ENCODE measurements at regions not wholly inside any gene's neighbourhood (a gene's known extent, or its start where the extent isn't known, plus 50 kb on each side); places are given as distances from the start of the nearest gene placed in this dataset.

GRCh38 chr3:22490747-22491146, 712.4 kb upstream of the UBE2E2 start:
- H4K20me1 ChIP-seq (ENCODE audit: low read depth, low read length), result no peaks in the 10 kb centered on the region
- H3K4me2 ChIP-seq (ENCODE audit: low read depth, low read length, poor library complexity, severe bottlenecking), result no peak overlapping the region
- no peaks in the 10 kb centered on the region for H3K27me3 ChIP-seq (ENCODE audit: low read length)
- no peak overlapping the region for H3K9ac ChIP-seq (ENCODE audit: low read length)
- H3K36me3 ChIP-seq (ENCODE audit: low read length), result no peaks in the 10 kb centered on the region
- no peaks in the 10 kb centered on the region for H3K9me2 ChIP-seq (replicated peaks; ENCODE audit: insufficient read depth, low read length)
- no peak overlapping the region for H3K4me3 ChIP-seq (ENCODE audit: insufficient read depth, low read length, poor library complexity, severe bottlenecking)
- no peaks in the 10 kb centered on the region for H3K9me3 ChIP-seq (ENCODE audit: insufficient read depth, low read length)
- H3F3A ChIP-seq (ENCODE audit: insufficient read depth), result no peaks in the 10 kb centered on the region
- H3K79me2 ChIP-seq (ENCODE audit: insufficient read depth, low read length), result no peaks in the 10 kb centered on the region
- TF ChIP-seq EZH2phosphoT487 (conservative IDR thresholded peaks at IDR 0.05; ENCODE audit: low read length) (no peak), CTCF (IDR thresholded peaks at IDR 0.05; ENCODE audit: insufficient read depth, low read length, poor library complexity, severe bottlenecking) (no peak)
- no peak overlapping the region for H2AFZ ChIP-seq (ENCODE audit: low read depth, low read length, severe bottlenecking)
- no peak overlapping the region for H3K27ac ChIP-seq (ENCODE audit: low read depth, low read length)

GRCh38 chr3:22491344-22491743, 711.8 kb upstream of the UBE2E2 start:
- Histone ChIP-seq H4K20me1 (ENCODE audit: low read depth, low read length) (no peaks in the 10 kb centered on the region), H3K9ac (ENCODE audit: low read length) (no peak overlapping the region), H3K4me3 (ENCODE audit: insufficient read depth, low read length, poor library complexity, severe bottlenecking) (no peak overlapping the region), H3K79me2 (ENCODE audit: insufficient read depth, low read length) (no peaks in the 10 kb centered on the region), H3K36me3 (ENCODE audit: low read length) (no peaks in the 10 kb centered on the region), H3F3A (ENCODE audit: insufficient read depth) (no peaks in the 10 kb centered on the region), H3K9me3 (ENCODE audit: insufficient read depth, low read length) (no peaks in the 10 kb centered on the region), H3K4me2 (ENCODE audit: low read depth, low read length, poor library complexity, severe bottlenecking) (no peak overlapping the region), H3K27me3 (ENCODE audit: low read length) (no peaks in the 10 kb centered on the region), H3K9me2 (replicated peaks; ENCODE audit: insufficient read depth, low read length) (no peaks in the 10 kb centered on the region), H3K27ac (ENCODE audit: low read depth, low read length) (no peak overlapping the region), H2AFZ (ENCODE audit: low read depth, low read length, severe bottlenecking) (no peak overlapping the region)
- TF ChIP-seq EZH2phosphoT487 (conservative IDR thresholded peaks at IDR 0.05; ENCODE audit: low read length), result no peak
- no peak for TF ChIP-seq CTCF (IDR thresholded peaks at IDR 0.05; ENCODE audit: insufficient read depth, low read length, poor library complexity, severe bottlenecking)

- no peak for TF ChIP-seq CTCF (IDR thresholded peaks at IDR 0.05; ENCODE audit: insufficient read depth, low read length, poor library complexity, severe bottlenecking)
- Histone ChIP-seq H4K20me1 (ENCODE audit: low read depth, low read length) (no peaks in the 10 kb centered on the region), H3K27ac (ENCODE audit: low read depth, low read length) (no peak overlapping the region), H3K79me2 (ENCODE audit: insufficient read depth, low read length) (no peaks in the 10 kb centered on the region), H3K9me3 (ENCODE audit: insufficient read depth, low read length) (no peaks in the 10 kb centered on the region), H3K9ac (ENCODE audit: low read length) (no peak overlapping the region), H3F3A (ENCODE audit: insufficient read depth) (no peaks in the 10 kb centered on the region), H3K9me2 (replicated peaks; ENCODE audit: insufficient read depth, low read length) (no peaks in the 10 kb centered on the region), H3K4me3 (ENCODE audit: insufficient read depth, low read length, poor library complexity, severe bottlenecking) (no peak overlapping the region), H3K27me3 (ENCODE audit: low read length) (no peaks in the 10 kb centered on the region), H3K36me3 (ENCODE audit: low read length) (no peaks in the 10 kb centered on the region), H2AFZ (ENCODE audit: low read depth, low read length, severe bottlenecking) (no peak overlapping the region), H3K4me2 (ENCODE audit: low read depth, low read length, poor library complexity, severe bottlenecking) (no peak overlapping the region)
Measured at GRCh38 chr3:22492342-22492741, 710.8 kb upstream of the UBE2E2 start.

GRCh38 chr3:22495241-22495640, 707.9 kb upstream of the UBE2E2 start:
- Histone ChIP-seq H3K79me2 (ENCODE audit: insufficient read depth, low read length) (no peaks in the 10 kb centered on the region), H3F3A (ENCODE audit: insufficient read depth) (no peaks in the 10 kb centered on the region), H3K9ac (ENCODE audit: low read length) (no peak overlapping the region), H3K4me2 (ENCODE audit: low read depth, low read length, poor library complexity, severe bottlenecking) (no peak overlapping the region), H3K27ac (ENCODE audit: low read depth, low read length) (no peak overlapping the region), H2AFZ (ENCODE audit: low read depth, low read length, severe bottlenecking) (no peak overlapping the region), H3K36me3 (ENCODE audit: low read length) (no peaks in the 10 kb centered on the region), H3K27me3 (ENCODE audit: low read length) (no peaks in the 10 kb centered on the region), H3K4me3 (ENCODE audit: insufficient read depth, low read length, poor library complexity, severe bottlenecking) (no peak overlapping the region), H3K9me2 (replicated peaks; ENCODE audit: insufficient read depth, low read length) (no peaks in the 10 kb centered on the region), H4K20me1 (ENCODE audit: low read depth, low read length) (no peaks in the 10 kb centered on the region), H3K9me3 (ENCODE audit: insufficient read depth, low read length) (no peaks in the 10 kb centered on the region)
- TF ChIP-seq EZH2phosphoT487 (conservative IDR thresholded peaks at IDR 0.05; ENCODE audit: low read length), result no peak
- TF ChIP-seq CTCF (IDR thresholded peaks at IDR 0.05; ENCODE audit: insufficient read depth, low read length, poor library complexity, severe bottlenecking), result no peak
